ENCODE measurements at regions not wholly inside any gene's neighbourhood (a gene's known extent, or its start where the extent isn't known, plus 50 kb on each side); places are given as distances from the start of the nearest gene placed in this dataset.

DNA sequence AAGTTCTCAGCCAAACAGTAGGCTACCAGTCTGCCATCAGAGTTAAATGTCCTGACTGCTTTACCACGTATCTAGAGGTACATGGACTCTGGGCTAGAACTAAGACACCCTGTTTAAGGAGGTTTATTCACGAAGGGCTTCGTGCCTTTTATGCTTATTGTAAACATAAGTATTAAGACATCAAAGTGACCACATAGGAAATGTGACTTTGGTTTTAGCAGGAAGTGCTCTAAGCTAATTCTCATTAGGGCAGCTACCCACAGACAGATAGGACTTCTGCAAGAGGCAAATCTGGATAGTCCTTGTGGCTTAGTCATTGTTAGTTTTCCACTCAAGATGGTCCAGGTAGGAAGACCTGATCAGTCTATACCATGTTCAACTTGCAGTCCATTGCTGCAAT is 233.3 kb upstream of the MGAT5 start:
- TF ChIP-seq, protein P1, sequence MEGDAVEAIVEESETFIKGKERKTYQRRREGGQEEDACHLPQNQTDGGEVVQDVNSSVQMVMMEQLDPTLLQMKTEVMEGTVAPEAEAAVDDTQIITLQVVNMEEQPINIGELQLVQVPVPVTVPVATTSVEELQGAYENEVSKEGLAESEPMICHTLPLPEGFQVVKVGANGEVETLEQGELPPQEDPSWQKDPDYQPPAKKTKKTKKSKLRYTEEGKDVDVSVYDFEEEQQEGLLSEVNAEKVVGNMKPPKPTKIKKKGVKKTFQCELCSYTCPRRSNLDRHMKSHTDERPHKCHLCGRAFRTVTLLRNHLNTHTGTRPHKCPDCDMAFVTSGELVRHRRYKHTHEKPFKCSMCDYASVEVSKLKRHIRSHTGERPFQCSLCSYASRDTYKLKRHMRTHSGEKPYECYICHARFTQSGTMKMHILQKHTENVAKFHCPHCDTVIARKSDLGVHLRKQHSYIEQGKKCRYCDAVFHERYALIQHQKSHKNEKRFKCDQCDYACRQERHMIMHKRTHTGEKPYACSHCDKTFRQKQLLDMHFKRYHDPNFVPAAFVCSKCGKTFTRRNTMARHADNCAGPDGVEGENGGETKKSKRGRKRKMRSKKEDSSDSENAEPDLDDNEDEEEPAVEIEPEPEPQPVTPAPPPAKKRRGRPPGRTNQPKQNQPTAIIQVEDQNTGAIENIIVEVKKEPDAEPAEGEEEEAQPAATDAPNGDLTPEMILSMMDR (IDR thresholded peaks at IDR 0.05; ENCODE audit: low read length), result no peak
- TF ChIP-seq EZH2 (IDR thresholded peaks at IDR 0.05; ENCODE audit: borderline replicate concordance, low read length), result no peak
